K562 (cell line): ENCODE measurements at regions not wholly inside any gene's neighbourhood (a gene's known extent, or its start where the extent isn't known, plus 50 kb on each side); places are given as distances from the start of the nearest gene placed in this dataset.
"Not testable (repeated sequence)": the region's sequence is repeated elsewhere in the genome, so short reads cannot be mapped to it uniquely, and the experiment has no call there.

Source experiments
- ATAC-seq: fragments of 200-7000 bp; cut with Tn5 transposase; 3 replicates; pipeline ENCODE4 v1.9.1; 2020; ENCODE audit warnings: moderate library complexity
- BruUV-seq: library from RNA; stranded (reverse); fragments of 400-500 nt; replicated peaks from 2 replicates; lab custom pipeline; 2021; lab: Mats Ljungman, UMichigan
- CTCF ChIA-PET: fragments of 300-600 bp; formaldehyde crosslinking; extraction: SDS; loops from one replicate; lab custom pipeline; 2021; ENCODE audit warnings: low intra/inter-chr PET ratio; lab: Yijun Ruan, JAX
- POLR2A ChIA-PET: fragments of 300-600, 350-650 bp; sonication (Branson Sonifier 250); formaldehyde crosslinking; extraction: SDS; loops from one replicate; lab custom pipeline; 2021; ENCODE audit warnings: antibody characterized with exemption, inconsistent platforms; lab: Yijun Ruan, JAX
- DNase-seq, 4 experiments: peaks; one replicate each; pipeline versions ENCODE4 v3.0.0 to v3.0.0-alpha.2; 2011 to 2018; ENCODE audit warnings: low spot score in 3 of 4, mixed read lengths in 3 of 4; ENCODE audit errors: extremely low read depth in 1 of 4
- FAIRE-seq: peaks from 2 replicates; lab custom pipeline; 2011; peaks lifted over from hg19 to GRCh38; lab: Jason Lieb, UNC
- H2AFZ ChIP-seq: 2 replicates; pipeline ENCODE4 v1.6.0; 2011; ENCODE audit warnings: low read depth, low read length, control low read depth, inconsistent platforms
- H3K27ac ChIP-seq: fragments of 200-600 bp; 3 replicates; pipeline ENCODE4 v1.8.0; 2011; ENCODE audit warnings: low read depth, mild to moderate bottlenecking, control low read depth, inconsistent platforms, low read length, moderate library complexity, mixed read lengths; ENCODE audit errors: extremely low read depth
- H3K27me3 ChIP-seq, 2 experiments: fragments of 300-600 bp in 1 of 2; 2 replicates in 1 of 2; 3 replicates in 1 of 2; pipeline versions ENCODE4 v1.6.0 to v1.8.0; 2011; ENCODE audit warnings: inconsistent platforms in 2 of 2, low read length in 2 of 2, mild to moderate bottlenecking in 1 of 2, mixed read lengths in 1 of 2, moderate library complexity in 1 of 2; ENCODE audit not compliant: control insufficient read depth in 2 of 2, insufficient read depth in 2 of 2
- H3K36me3 ChIP-seq: fragments of 300-600 bp; 3 replicates; pipeline ENCODE4 v1.8.0; 2011; ENCODE audit warnings: mild to moderate bottlenecking, low read length, inconsistent platforms; ENCODE audit not compliant: control insufficient read depth, insufficient read depth
- H3K4me1 ChIP-seq, 2 experiments: fragments of 200-600 bp in 1 of 2; replicated peaks in 1 of 2; 2 replicates in 1 of 2; 3 replicates in 1 of 2; pipeline versions ENCODE4 v1.5.1 to v1.8.0; 2011; ENCODE audit warnings: inconsistent platforms in 2 of 2, low read length in 2 of 2, mild to moderate bottlenecking in 1 of 2, mixed read lengths in 1 of 2, moderate library complexity in 1 of 2; ENCODE audit not compliant: control insufficient read depth in 2 of 2, insufficient read depth in 2 of 2
- H3K4me2 ChIP-seq: 2 replicates; pipeline ENCODE4 v1.6.1; 2011; ENCODE audit warnings: low read length, control low read depth, inconsistent platforms, mixed read lengths; ENCODE audit not compliant: insufficient read depth
- H3K4me3 ChIP-seq: fragments of 200-600 bp; sonication (generic), shearing (Covaris generic); 2 replicates; pipeline ENCODE4 v1.5.1; 2016; ENCODE audit warnings: control low read depth, inconsistent platforms
- H3K79me2 ChIP-seq: fragments of 200-600 bp; 3 replicates; pipeline ENCODE4 v1.8.0; 2011; ENCODE audit warnings: low read length, inconsistent platforms; ENCODE audit not compliant: control insufficient read depth, insufficient read depth
- H3K9ac ChIP-seq, 2 experiments: 2 replicates each; pipeline versions ENCODE4 v1.6.0 to v1.6.1; 2011; ENCODE audit warnings: low read depth in 2 of 2, low read length in 2 of 2, control low read depth in 1 of 2, inconsistent platforms in 1 of 2, mild to moderate bottlenecking in 1 of 2, mixed read lengths in 1 of 2; ENCODE audit not compliant: insufficient read depth in 1 of 2
- H3K9me1 ChIP-seq: one replicate; pipeline ENCODE4 v1.6.0; 2011; ENCODE audit warnings: inconsistent platforms, mild to moderate bottlenecking, low read length, moderate library complexity; ENCODE audit not compliant: control insufficient read depth, insufficient read depth
- H3K9me3 ChIP-seq: replicated peaks from 2 replicates; pipeline ENCODE4 v1.5.1; 2011; ENCODE audit warnings: low read depth, low read length, inconsistent platforms; ENCODE audit not compliant: control insufficient read depth, insufficient read depth
- H4K20me1 ChIP-seq: replicated peaks from 2 replicates; pipeline ENCODE4 v1.6.1; 2011; ENCODE audit warnings: low read length, inconsistent platforms, mixed read lengths; ENCODE audit not compliant: control insufficient read depth, insufficient read depth
- ATF6 ChIP-seq: sonication (generic); formaldehyde crosslinking; IDR thresholded peaks from 2 replicates; pipeline ENCODE4 v1.4.0; 2020; ENCODE audit warnings: mild to moderate bottlenecking, missing genetic modification reagents
- CREB5 ChIP-seq: fragments of 250-450 bp; sonication (Bioruptor Pico); IDR thresholded peaks from 2 replicates; pipeline ENCODE4 v1.5.0; 2020; ENCODE audit warnings: mild to moderate bottlenecking
- PYGO2 ChIP-seq: fragments of 450-650 bp; IDR thresholded peaks from 2 replicates; pipeline ENCODE4 v1.6.1; 2016; ENCODE audit warnings: mild to moderate bottlenecking, missing genetic modification characterization, moderate library complexity, missing compliant biosample characterization
- SIN3A ChIP-seq, 2 experiments: fragments of 150-350 bp in 1 of 2; IDR thresholded peaks; 2 replicates each; pipeline ENCODE4 v1.6.1; 2011 to 2016; ENCODE audit warnings: borderline replicate concordance in 2 of 2, low read depth in 2 of 2, low read length in 2 of 2, mild to moderate bottlenecking in 2 of 2, moderate library complexity in 2 of 2; ENCODE audit not compliant: control insufficient read depth in 1 of 2
- TEAD2 ChIP-seq: fragments of 450-650 bp; IDR thresholded peaks from 2 replicates; pipeline ENCODE4 v1.6.1; 2016; ENCODE audit warnings: missing genetic modification characterization, control low read depth, missing compliant biosample characterization
- THAP12 ChIP-seq: fragments of 250-450 bp; sonication (Bioruptor Pico); IDR thresholded peaks from 2 replicates; pipeline ENCODE4 v1.9.0; 2021; ENCODE audit warnings: mild to moderate bottlenecking, inconsistent platforms
- WGBS: fragments of 100-300 bp; shearing (Covaris generic); methylation state at CpG from one replicate; pipeline ENCODE4 v1.1.6; 2016; ENCODE audit warnings: low coverage, mixed read lengths; ENCODE audit not compliant: insufficient coverage; ENCODE audit errors: missing lambda C conversion rate; 5-methylcytosine and 5-hydroxymethylcytosine counted together
- in situ Hi-C: fragments of 300-500 bp; cut with MboI; formaldehyde crosslinking; loops from 4 replicates; pipeline ENCODE4 v1.15.0; 2018; ENCODE audit warnings: inconsistent platforms, mixed read lengths
- intact Hi-C: fragments of 100-400 bp; cut with micrococcal nuclease; formaldehyde crosslinking; loops from 2 replicates; pipeline ENCODE4 v1.14.2; 2022

- WGBS, result 13% methylated on average over 33 of the region's 50 CpGs
- H3K4me3 ChIP-seq, intact Hi-C loops, H3K27ac ChIP-seq, CTCF ChIA-PET, H3K9ac ChIP-seq, ATAC-seq, DNase-seq, in situ Hi-C loops, POLR2A ChIA-PET, H3K36me3 ChIP-seq, H3K4me2 ChIP-seq, H3K9me3 ChIP-seq, H4K20me1 ChIP-seq, H3K9me1 ChIP-seq, H3K27me3 ChIP-seq, BruUV-seq, H3K79me2 ChIP-seq, H2AFZ ChIP-seq, H3K4me1 ChIP-seq, FAIRE-seq: not testable (repeated sequence)
- 0 out of 2 replicates have a peak, but pooled peaks have one; percentile 15 for TF ChIP-seq THAP12 (CRISPR knock-in tag)
Measured at GRCh38 chr5:30345539-30346345, 847.7 kb upstream of the CDH6 start.

GRCh38 chr5:30343707-30344106 lies 849.8 kb upstream of the CDH6 start:
- H3K9me3 ChIP-seq, result no peaks in the 10 kb centered on the region
- ATAC-seq, result no peak

More at GRCh38 chr5:30343707-30344106, 849.8 kb upstream of the CDH6 start:
- BruUV-seq, result no TSS peak
- Histone ChIP-seq H3K9ac (no peak overlapping the region), H3K27me3 (no peaks in the 10 kb centered on the region), H3K4me2 (no peak overlapping the region), H3K9me1 (no peaks in the 10 kb centered on the region), H3K79me2 (no peaks in the 10 kb centered on the region), H3K27ac (no peak overlapping the region), H4K20me1 (no peaks in the 10 kb centered on the region), H3K36me3 (no peaks in the 10 kb centered on the region), H3K4me3 (no peak overlapping the region), H2AFZ (no peak overlapping the region), H3K4me1 (no peaks in the 10 kb centered on the region)
- ChIA-PET CTCF (no interaction called here), POLR2A (no interaction called here)
- DNase-seq (no peak), FAIRE-seq (no peak)
- intact Hi-C loops, result no loop called here
- in situ Hi-C loops, result no loop called here
- WGBS, result 0% methylated on average over 3 of the region's 3 CpGs
- TF ChIP-seq TEAD2 (tag) (no peak), SIN3A (IDR thresholded peaks at IDR 0.05; ENCODE audit: borderline replicate concordance in 2 of 2, control insufficient read depth in 1 of 2, low read depth in 2 of 2, low read length in 2 of 2) (no peak), ATF6 (CRISPR knock-in tag) (no peak), CREB5 (CRISPR knock-in tag) (no peak), PYGO2 (tag) (no peak)
